Mucosa of descending colon (tissue), 3 donors: ENCODE measurements at regions not wholly inside any gene's neighbourhood (a gene's known extent, or its start where the extent isn't known, plus 50 kb on each side); places are given as distances from the start of the nearest gene placed in this dataset.

Source experiments
- ATAC-seq: fragments of 200-7000 bp; cut with Tn5 transposase; one replicate; pipeline ENCODE4 v1.9.1; 2020; ENCODE audit warnings: mild to moderate bottlenecking, moderate library complexity
- DNase-seq, 3 donors: peaks; one replicate each; pipeline ENCODE4 v3.0.0-alpha.2; 2020
- H3K36me3 ChIP-seq: fragments of 200-600 bp; one replicate; pipeline ENCODE4 v1.8.0; 2021; ENCODE audit warnings: low read depth, mild to moderate bottlenecking
- H3K4me1 ChIP-seq: fragments of 200-600 bp; one replicate; pipeline ENCODE4 v1.8.0; 2021; ENCODE audit warnings: low read depth, mild to moderate bottlenecking
- H3K4me3 ChIP-seq: fragments of 200-600 bp; one replicate; pipeline ENCODE4 v1.8.0; 2021; ENCODE audit warnings: mild to moderate bottlenecking
- H3K9me3 ChIP-seq: fragments of 200-600 bp; one replicate; pipeline ENCODE4 v1.8.0; 2021; ENCODE audit warnings: mild to moderate bottlenecking
- intact Hi-C, 2 donors: fragments of 100-400 bp; cut with DNase I in 1 of 2; cut with micrococcal nuclease in 1 of 2; formaldehyde crosslinking; loops; one replicate each; pipeline versions ENCODE4 v1.11.0 to v1.11.1; 2022; cut with DNase I, micrococcal nuclease
- TF ChIP-seq, protein P1 (sequence below): fragments of 200-600 bp; IDR thresholded peaks from one replicate; pipeline ENCODE4 v1.8.0; 2022; ENCODE audit warnings: antibody characterized with exemption, mild to moderate bottlenecking
- donor health status: DM: no; HTN: no; CAD: no; lungs with moderate emphysema.
- donor health status: DM: no; HTN: no; CAD: no.
- donor health status: DM: no; HTN: yes; CAD: no.

GRCh38 chr2:66968946-66969345, 428.2 kb upstream of the ETAA1 start:
- Histone ChIP-seq H3K4me1 (no peaks in the 10 kb centered on the region), H3K36me3 (no peaks in the 10 kb centered on the region), H3K9me3 (no peaks in the 10 kb centered on the region), H3K4me3 (no peak overlapping the region)
- TF ChIP-seq, protein P1, sequence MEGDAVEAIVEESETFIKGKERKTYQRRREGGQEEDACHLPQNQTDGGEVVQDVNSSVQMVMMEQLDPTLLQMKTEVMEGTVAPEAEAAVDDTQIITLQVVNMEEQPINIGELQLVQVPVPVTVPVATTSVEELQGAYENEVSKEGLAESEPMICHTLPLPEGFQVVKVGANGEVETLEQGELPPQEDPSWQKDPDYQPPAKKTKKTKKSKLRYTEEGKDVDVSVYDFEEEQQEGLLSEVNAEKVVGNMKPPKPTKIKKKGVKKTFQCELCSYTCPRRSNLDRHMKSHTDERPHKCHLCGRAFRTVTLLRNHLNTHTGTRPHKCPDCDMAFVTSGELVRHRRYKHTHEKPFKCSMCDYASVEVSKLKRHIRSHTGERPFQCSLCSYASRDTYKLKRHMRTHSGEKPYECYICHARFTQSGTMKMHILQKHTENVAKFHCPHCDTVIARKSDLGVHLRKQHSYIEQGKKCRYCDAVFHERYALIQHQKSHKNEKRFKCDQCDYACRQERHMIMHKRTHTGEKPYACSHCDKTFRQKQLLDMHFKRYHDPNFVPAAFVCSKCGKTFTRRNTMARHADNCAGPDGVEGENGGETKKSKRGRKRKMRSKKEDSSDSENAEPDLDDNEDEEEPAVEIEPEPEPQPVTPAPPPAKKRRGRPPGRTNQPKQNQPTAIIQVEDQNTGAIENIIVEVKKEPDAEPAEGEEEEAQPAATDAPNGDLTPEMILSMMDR: no peak
- DNase-seq (no peak), ATAC-seq (no peak)
- intact Hi-C loops: no loop called here

DNA sequence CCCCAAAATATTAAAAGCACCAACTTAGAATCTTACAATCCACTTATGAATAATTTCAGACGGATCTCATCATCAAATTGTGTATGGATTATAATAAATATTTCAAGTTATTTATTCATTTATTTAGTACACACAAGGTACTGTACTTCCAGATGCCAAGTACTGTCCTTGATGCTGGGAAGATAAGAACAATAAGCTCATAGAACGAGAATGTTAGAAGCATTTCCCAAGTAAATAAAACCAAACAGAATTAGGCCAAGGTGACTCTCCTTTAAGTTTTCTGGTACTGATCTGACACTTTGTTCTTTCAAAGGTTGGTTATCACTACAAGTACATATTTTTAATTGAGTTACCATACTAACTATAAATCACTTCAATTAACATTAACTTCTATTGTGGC, 416.1 kb upstream of the ETAA1 start:
- ATAC-seq (no peak), DNase-seq (no peak)
- intact Hi-C loops: no loop called here
- TF ChIP-seq, protein P1: no peak
- no peak overlapping the region for H3K4me3 ChIP-seq
- H3K4me1 ChIP-seq: no peaks in the 10 kb centered on the region
- H3K36me3 ChIP-seq: no peaks in the 10 kb centered on the region
- H3K9me3 ChIP-seq: no peaks in the 10 kb centered on the region

- intact Hi-C loops: no loop called here
- H3K36me3 ChIP-seq: no peaks in the 10 kb centered on the region
- TF ChIP-seq, protein P1: no peak
- H3K4me3 ChIP-seq: no peak overlapping the region
- DNase-seq (no peak), ATAC-seq (no peak)
- no peaks in the 10 kb centered on the region for H3K9me3 ChIP-seq
- no peaks in the 10 kb centered on the region for H3K4me1 ChIP-seq
Observed at GRCh38 chr2:66982766-66983165, 414.4 kb upstream of the ETAA1 start.

GRCh38 chr2:66984864-66985263, 412.3 kb upstream of the ETAA1 start:
- DNase-seq (no peak), ATAC-seq (no peak)
- intact Hi-C loops: no loop called here
- Histone ChIP-seq H3K9me3 (no peaks in the 10 kb centered on the region), H3K36me3 (no peaks in the 10 kb centered on the region), H3K4me1 (no peaks in the 10 kb centered on the region), H3K4me3 (no peak overlapping the region)
- TF ChIP-seq, protein P1: no peak

DNA sequence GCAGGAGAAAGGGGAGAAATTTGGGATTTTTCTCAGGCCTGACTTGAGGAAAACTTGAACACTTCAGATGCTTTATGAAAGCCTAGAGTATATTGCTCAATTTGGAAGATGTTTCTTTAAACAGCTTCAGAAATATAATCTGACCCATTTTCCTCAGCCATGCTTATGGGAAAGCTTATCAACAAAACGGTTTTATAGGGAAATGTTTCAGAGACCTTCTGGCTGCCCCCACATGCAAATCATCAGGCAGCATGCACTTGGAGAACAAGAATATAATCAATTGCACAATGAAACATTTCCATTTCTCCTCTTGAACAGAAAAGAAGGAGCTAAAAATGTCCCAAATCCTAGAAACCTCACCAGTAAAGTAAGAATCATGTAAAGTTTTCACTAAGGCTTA, 411.2 kb upstream of the ETAA1 start:
- intact Hi-C loops: no loop called here
- DNase-seq: no peak
- no peaks in the 10 kb centered on the region for H3K36me3 ChIP-seq
- TF ChIP-seq, protein P1: no peak
- no peak for ATAC-seq
- no peaks in the 10 kb centered on the region for H3K4me1 ChIP-seq
- H3K9me3 ChIP-seq: no peaks in the 10 kb centered on the region
- no peak overlapping the region for H3K4me3 ChIP-seq

DNA sequence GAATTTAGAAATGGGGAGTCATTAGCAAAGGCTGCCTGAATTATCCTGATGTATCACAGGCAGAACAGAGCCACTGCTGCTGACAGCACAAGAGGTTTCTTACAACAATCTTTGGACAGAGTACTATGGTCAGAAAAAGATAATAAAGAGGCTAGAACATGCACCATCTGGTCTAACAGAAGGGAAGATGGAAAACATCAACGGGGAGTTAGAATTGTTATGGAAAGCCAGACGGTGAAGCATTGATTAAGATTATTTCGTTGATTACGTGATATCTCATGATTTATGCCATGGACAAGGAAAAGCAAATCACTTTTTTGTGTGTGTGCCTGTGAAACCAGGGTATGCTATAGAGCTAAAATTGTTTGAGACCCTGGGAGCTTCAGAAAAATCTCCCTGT, 409.4 kb upstream of the ETAA1 start:
- DNase-seq (no peak), ATAC-seq (no peak)
- intact Hi-C loops: no loop called here
- Histone ChIP-seq H3K9me3 (no peaks in the 10 kb centered on the region), H3K4me1 (no peaks in the 10 kb centered on the region), H3K36me3 (no peaks in the 10 kb centered on the region), H3K4me3 (no peak overlapping the region)
- TF ChIP-seq, protein P1: no peak
